Gastrocnemius medialis (tissue), 4 donors: ENCODE measurements at regions not wholly inside any gene's neighbourhood (a gene's known extent, or its start where the extent isn't known, plus 50 kb on each side); places are given as distances from the start of the nearest gene placed in this dataset.

Experiments
- ATAC-seq, 2 donors: fragments of 150-250 bp; one replicate each; pipeline ENCODE4 v1.9.1; 2016
- DNase-seq, 2 donors: peaks; one replicate each; pipeline ENCODE4 v3.0.0-alpha.2; 2019
- H3K27ac ChIP-seq, 4 donors: fragments of 200-600 bp; sonication (generic); 1 replicate in 1 of 4; 2 replicates in 3 of 4; pipeline ENCODE4 v1.5.1; 2016 to 2018; ENCODE audit warnings: mild to moderate bottlenecking in 2 of 4, moderate library complexity in 1 of 4
- H3K27me3 ChIP-seq, 3 donors: fragments of 200-600 bp; sonication (generic) in 2 of 3; 1 replicate in 1 of 3; 2 replicates in 2 of 3; pipeline versions ENCODE4 v1.5.1 to v1.6.0; 2016 to 2019; ENCODE audit warnings: mild to moderate bottlenecking in 1 of 3, moderate library complexity in 1 of 3
- H3K36me3 ChIP-seq, 2 donors: fragments of 200-600 bp; sonication (generic) in 1 of 2; one replicate each; pipeline ENCODE4 v1.5.1; 2017 to 2018
- H3K4me1 ChIP-seq, 2 donors: fragments of 200-600 bp; sonication (generic) in 1 of 2; one replicate each; pipeline ENCODE4 v1.5.1; 2016 to 2017; ENCODE audit warnings: mild to moderate bottlenecking in 2 of 2
- H3K4me3 ChIP-seq, 4 donors: fragments of 200-600 bp; sonication (generic) in 3 of 4; 1 replicate in 1 of 4; 2 replicates in 3 of 4; pipeline ENCODE4 v1.5.1; 2016 to 2019; ENCODE audit warnings: mild to moderate bottlenecking in 2 of 4
- H3K9me3 ChIP-seq, 3 donors: fragments of 200-600 bp; sonication (generic) in 2 of 3; 1 replicate in 1 of 3; 2 replicates in 2 of 3; pipeline ENCODE4 v1.5.1; 2016 to 2019
- POLR2A ChIP-seq, 2 donors: fragments of 450-650 bp; IDR thresholded peaks; one replicate each; pipeline ENCODE4 v1.6.1; 2017; ENCODE audit warnings: antibody characterized with exemption in 2 of 2, mild to moderate bottlenecking in 2 of 2, moderate library complexity in 2 of 2
- in situ Hi-C, 4 donors: fragments of 200-750 bp; cut with MboI; loops; one replicate each; pipeline versions ENCODE4 v1.15.0 to v1.8.0; 2017; ENCODE audit warnings: low sequenced_read_pairs in 4 of 4
- intact Hi-C: fragments of 100-400 bp; cut with DNase I; formaldehyde crosslinking; loops from one replicate; pipeline ENCODE4 v1.15.1; 2023; ENCODE audit warnings: low total_unique reads
- TF ChIP-seq, protein P1 (sequence below), 5 experiments: fragments of 450-650 bp in 3 of 5; fragments of 200-600 bp in 2 of 5; sonication (generic) in 2 of 5; IDR thresholded peaks in 4 of 5; conservative IDR thresholded peaks in 1 of 5; 1 replicate in 4 of 5; 2 replicates in 1 of 5; pipeline ENCODE4 v1.5.1; 2016 to 2019; ENCODE audit warnings: antibody characterized with exemption in 5 of 5, mild to moderate bottlenecking in 3 of 5, moderate library complexity in 3 of 5

DNA sequence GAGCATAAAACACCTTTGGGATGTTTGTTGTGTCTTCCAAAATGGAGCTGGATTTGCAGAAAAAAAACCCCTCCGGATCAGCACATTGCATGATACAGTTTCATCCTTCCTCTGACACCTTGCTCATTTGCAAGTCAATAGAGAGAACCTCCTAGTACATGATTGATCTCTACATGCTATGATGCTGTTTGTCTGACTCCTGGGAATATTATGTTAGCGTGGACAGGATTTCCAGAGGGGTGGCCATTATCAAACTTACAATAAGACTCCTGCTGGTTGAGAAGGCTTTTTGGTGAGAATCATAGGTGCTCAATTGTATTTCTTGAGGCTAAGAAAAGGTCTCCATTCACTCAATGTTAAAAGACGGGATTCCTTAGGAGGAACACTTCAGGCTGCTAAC is 75.9 kb upstream of the SCEL start:
- DNase-seq (no peak), ATAC-seq (no peak)
- H3K9me3 ChIP-seq, result no peaks in the 10 kb centered on the region
- in situ Hi-C loops (no loop called here), intact Hi-C loops (no loop called here)
- no peak for TF ChIP-seq POLR2A (IDR thresholded peaks at IDR 0.05)
- TF ChIP-seq, protein P1, sequence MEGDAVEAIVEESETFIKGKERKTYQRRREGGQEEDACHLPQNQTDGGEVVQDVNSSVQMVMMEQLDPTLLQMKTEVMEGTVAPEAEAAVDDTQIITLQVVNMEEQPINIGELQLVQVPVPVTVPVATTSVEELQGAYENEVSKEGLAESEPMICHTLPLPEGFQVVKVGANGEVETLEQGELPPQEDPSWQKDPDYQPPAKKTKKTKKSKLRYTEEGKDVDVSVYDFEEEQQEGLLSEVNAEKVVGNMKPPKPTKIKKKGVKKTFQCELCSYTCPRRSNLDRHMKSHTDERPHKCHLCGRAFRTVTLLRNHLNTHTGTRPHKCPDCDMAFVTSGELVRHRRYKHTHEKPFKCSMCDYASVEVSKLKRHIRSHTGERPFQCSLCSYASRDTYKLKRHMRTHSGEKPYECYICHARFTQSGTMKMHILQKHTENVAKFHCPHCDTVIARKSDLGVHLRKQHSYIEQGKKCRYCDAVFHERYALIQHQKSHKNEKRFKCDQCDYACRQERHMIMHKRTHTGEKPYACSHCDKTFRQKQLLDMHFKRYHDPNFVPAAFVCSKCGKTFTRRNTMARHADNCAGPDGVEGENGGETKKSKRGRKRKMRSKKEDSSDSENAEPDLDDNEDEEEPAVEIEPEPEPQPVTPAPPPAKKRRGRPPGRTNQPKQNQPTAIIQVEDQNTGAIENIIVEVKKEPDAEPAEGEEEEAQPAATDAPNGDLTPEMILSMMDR (IDR thresholded peaks at IDR 0.05 in 4 of 5, conservative IDR thresholded peaks at IDR 0.05 in 1 of 5), result no peak
- no peak overlapping the region for H3K4me3 ChIP-seq
- H3K27me3 ChIP-seq, result no peaks in the 10 kb centered on the region
- H3K27ac ChIP-seq, result no peak overlapping the region
- H3K4me1 ChIP-seq, result no peaks in the 10 kb centered on the region
- H3K36me3 ChIP-seq, result no peaks in the 10 kb centered on the region

GRCh38 chr13:77458736-77459135 is 76.8 kb upstream of the SCEL start:
- H3K4me1 ChIP-seq, result no peaks in the 10 kb centered on the region
- no peak overlapping the region for H3K27ac ChIP-seq
- H3K4me3 ChIP-seq, result no peak overlapping the region
- DNase-seq (no peak), ATAC-seq (no peak)
- intact Hi-C loops, result no loop called here
- no peaks in the 10 kb centered on the region for H3K9me3 ChIP-seq
- H3K27me3 ChIP-seq, result no peaks in the 10 kb centered on the region
- TF ChIP-seq POLR2A (IDR thresholded peaks at IDR 0.05), result no peak
- TF ChIP-seq, protein P1 (IDR thresholded peaks at IDR 0.05 in 4 of 5, conservative IDR thresholded peaks at IDR 0.05 in 1 of 5), result no peak
- in situ Hi-C loops, result no loop called here
- no peaks in the 10 kb centered on the region for H3K36me3 ChIP-seq

DNA sequence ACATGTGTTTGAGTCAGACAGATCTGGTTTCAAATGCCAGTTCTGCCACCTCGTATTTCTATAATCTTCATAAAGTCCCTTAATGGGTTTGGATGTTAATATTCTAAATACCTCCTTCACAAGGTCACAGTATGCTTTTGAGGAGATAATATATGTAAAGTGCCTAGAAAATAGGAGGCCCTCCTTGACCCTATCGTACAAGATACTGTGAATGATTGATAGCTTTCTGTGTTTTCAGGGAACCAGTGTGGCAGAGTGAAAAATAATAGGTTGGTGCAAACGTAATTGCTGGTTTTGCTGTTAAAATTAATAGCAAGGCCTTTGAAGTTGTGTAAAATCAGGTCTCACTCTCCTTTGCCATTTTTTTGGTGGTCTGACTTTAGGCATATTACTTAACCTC is 77.5 kb upstream of the SCEL start:
- no peaks in the 10 kb centered on the region for H3K36me3 ChIP-seq
- in situ Hi-C loops (no loop called here), intact Hi-C loops (no loop called here)
- H3K9me3 ChIP-seq, result no peaks in the 10 kb centered on the region
- TF ChIP-seq, protein P1 (IDR thresholded peaks at IDR 0.05 in 4 of 5, conservative IDR thresholded peaks at IDR 0.05 in 1 of 5), result no peak
- TF ChIP-seq POLR2A (IDR thresholded peaks at IDR 0.05), result no peak
- DNase-seq (no peak), ATAC-seq (no peak)
- H3K4me3 ChIP-seq, result no peak overlapping the region
- no peaks in the 10 kb centered on the region for H3K4me1 ChIP-seq
- H3K27me3 ChIP-seq, result no peaks in the 10 kb centered on the region
- no peak overlapping the region for H3K27ac ChIP-seq

DNA sequence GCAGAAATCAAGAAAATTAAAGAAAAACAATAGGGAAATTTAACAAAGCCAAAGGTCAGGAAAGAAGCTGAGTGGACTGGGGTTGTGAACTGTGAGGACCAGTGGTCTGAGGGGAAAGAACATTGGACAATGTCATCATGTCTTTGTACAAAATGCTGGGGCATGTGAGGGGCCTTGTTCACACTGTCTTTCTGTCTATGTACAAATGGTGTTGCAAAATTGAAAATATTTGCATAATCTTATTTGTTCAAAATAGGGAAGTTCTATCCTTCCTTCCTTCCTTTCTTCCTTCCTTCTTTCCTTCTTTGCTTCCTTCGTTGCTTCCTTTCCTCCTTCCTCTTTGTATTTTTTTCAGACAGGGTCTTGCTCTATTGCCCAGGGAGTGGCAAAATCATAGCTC is 79.2 kb upstream of the SCEL start:
- intact Hi-C loops, result no loop called here
- DNase-seq, result no peak
- TF ChIP-seq, protein P1 (IDR thresholded peaks at IDR 0.05 in 4 of 5, conservative IDR thresholded peaks at IDR 0.05 in 1 of 5), result no peak
- TF ChIP-seq POLR2A (IDR thresholded peaks at IDR 0.05), result no peak
- H3K4me1 ChIP-seq, result no peaks in the 10 kb centered on the region
- H3K27ac ChIP-seq, result no peak overlapping the region
- H3K36me3 ChIP-seq, result no peaks in the 10 kb centered on the region
- ATAC-seq, result no peak
- H3K27me3 ChIP-seq, result no peaks in the 10 kb centered on the region
- in situ Hi-C loops, result no loop called here
- H3K4me3 ChIP-seq, result no peak overlapping the region
- H3K9me3 ChIP-seq, result no peaks in the 10 kb centered on the region

GRCh38 chr13:77449265-77449664 is 86.2 kb upstream of the SCEL start:
- H3K27ac ChIP-seq, result no peak overlapping the region
- no peak for DNase-seq
- no peaks in the 10 kb centered on the region for H3K4me1 ChIP-seq
- in situ Hi-C loops (no loop called here), intact Hi-C loops (no loop called here)
- TF ChIP-seq POLR2A (IDR thresholded peaks at IDR 0.05), result no peak
- TF ChIP-seq, protein P1 (IDR thresholded peaks at IDR 0.05 in 4 of 5, conservative IDR thresholded peaks at IDR 0.05 in 1 of 5), result no peak
- no peaks in the 10 kb centered on the region for H3K9me3 ChIP-seq
- no peak overlapping the region for H3K4me3 ChIP-seq
- H3K36me3 ChIP-seq, result no peaks in the 10 kb centered on the region
- no peak for ATAC-seq
- no peaks in the 10 kb centered on the region for H3K27me3 ChIP-seq
